ENCODE measurements at regions not wholly inside any gene's neighbourhood (a gene's known extent, or its start where the extent isn't known, plus 50 kb on each side); places are given as distances from the start of the nearest gene placed in this dataset.

DNA sequence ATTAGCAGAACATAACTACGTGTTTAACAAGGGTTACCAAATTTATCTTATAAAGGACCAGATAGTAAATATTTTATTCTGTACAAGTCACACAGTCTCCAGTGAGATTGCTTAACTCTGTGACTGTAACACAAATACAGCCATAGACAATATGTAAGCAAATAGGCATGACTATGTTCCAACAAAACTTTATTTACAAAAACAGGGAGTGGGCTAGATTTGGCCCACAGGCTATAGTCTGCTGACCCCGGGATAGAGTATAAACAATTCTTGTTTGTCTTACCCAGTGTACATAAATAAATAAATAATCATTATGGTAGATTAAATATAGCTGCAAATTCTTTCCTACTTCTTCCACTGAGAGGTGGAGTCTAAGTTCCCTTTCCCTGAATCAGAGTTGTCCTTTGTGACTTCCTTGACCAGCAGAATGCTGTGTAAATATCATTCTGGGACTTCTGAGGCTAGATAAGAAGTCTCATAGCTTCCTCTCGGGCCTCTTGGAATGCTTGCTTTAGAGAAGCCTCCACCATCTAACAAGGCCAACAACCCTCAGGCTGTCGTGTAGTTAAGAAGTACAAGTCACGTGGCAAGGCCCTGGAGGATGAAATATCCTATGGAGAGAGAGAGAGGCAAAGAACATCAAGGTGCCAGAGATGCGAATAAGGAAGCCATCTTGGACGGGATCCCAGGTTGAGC is 59.1 kb upstream of the TMEM244 start:
- no peak for DNase-seq (ENCODE audit: low read depth)

DNA sequence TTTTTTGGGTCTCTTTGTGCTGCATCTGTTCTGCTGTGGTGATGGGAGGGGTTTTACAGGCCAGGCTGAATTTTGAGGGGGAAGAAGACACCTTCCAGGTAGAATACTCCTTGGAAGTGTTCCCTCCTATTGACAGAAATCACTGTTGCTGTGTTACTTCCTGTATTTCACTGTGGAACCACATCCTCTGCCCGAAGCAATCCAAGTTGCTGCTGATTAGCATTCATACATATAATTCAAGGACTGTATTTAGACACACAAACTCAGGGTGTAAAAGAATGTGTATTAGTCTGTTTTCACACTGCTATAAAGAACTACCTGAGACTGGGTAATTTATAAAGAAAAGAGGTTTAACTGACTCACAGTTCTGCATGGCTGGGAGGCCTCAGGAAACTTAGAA is 50.6 kb upstream of the TMEM244 start:
- no peak for DNase-seq (ENCODE audit: low read depth)
